ENCODE measurements at regions not wholly inside any gene's neighbourhood (a gene's known extent, or its start where the extent isn't known, plus 50 kb on each side); places are given as distances from the start of the nearest gene placed in this dataset.
"Not testable (repeated sequence)": the region's sequence is repeated elsewhere in the genome, so short reads cannot be mapped to it uniquely, and the experiment has no call there.

DNA sequence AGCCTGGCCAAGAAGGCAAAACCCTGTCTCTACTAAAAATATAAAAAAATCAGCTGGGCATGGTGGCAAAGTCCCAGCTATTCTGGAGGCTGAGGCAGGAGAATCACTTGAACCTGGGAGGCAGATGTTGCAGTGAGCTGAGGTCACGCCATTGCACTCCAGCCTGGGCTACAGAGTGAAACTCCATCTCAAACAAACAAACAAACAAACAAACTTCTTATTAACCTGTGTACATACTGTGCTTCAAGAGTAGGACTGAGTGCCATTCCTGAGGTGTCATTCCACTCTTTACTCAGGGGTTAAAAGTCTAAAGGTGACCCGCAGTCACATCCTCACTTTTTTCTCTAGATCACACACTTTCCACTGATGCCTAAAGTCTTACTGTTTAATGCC, 169.4 kb upstream of the MKLN1 start:
- TF ChIP-seq POLR2A (IDR thresholded peaks at IDR 0.05; ENCODE audit: low read depth); POLR2AphosphoS5 (IDR thresholded peaks at IDR 0.05); EP300 (IDR thresholded peaks at IDR 0.05): not testable (repeated sequence)
- TF ChIP-seq, protein P1, sequence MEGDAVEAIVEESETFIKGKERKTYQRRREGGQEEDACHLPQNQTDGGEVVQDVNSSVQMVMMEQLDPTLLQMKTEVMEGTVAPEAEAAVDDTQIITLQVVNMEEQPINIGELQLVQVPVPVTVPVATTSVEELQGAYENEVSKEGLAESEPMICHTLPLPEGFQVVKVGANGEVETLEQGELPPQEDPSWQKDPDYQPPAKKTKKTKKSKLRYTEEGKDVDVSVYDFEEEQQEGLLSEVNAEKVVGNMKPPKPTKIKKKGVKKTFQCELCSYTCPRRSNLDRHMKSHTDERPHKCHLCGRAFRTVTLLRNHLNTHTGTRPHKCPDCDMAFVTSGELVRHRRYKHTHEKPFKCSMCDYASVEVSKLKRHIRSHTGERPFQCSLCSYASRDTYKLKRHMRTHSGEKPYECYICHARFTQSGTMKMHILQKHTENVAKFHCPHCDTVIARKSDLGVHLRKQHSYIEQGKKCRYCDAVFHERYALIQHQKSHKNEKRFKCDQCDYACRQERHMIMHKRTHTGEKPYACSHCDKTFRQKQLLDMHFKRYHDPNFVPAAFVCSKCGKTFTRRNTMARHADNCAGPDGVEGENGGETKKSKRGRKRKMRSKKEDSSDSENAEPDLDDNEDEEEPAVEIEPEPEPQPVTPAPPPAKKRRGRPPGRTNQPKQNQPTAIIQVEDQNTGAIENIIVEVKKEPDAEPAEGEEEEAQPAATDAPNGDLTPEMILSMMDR (IDR thresholded peaks at IDR 0.05), result not testable (repeated sequence)

Data from esophagus muscularis mucosa (tissue), 4 donors.